ENCODE measurements at regions not wholly inside any gene's neighbourhood (a gene's known extent, or its start where the extent isn't known, plus 50 kb on each side); places are given as distances from the start of the nearest gene placed in this dataset.

GRCh38 chr14:104311358-104311757 is 173.0 kb downstream of the KIF26A start:
- H3K27me3 Mint-ChIP-seq (ENCODE audit: unreplicated experiment): no peaks in the 10 kb centered on the region
- no peak for DNase-seq (ENCODE audit: low spot score)
- H3K4me1 Mint-ChIP-seq (ENCODE audit: unreplicated experiment): no peaks in the 10 kb centered on the region
- H3K27ac Mint-ChIP-seq (ENCODE audit: unreplicated experiment): no peak overlapping the region
- H3K4me3 Mint-ChIP-seq (ENCODE audit: unreplicated experiment): no peak overlapping the region
- no peak for TF ChIP-seq CTCF (IDR thresholded peaks at IDR 0.05; ENCODE audit: unreplicated experiment)
- H3K9me3 Mint-ChIP-seq (ENCODE audit: unreplicated experiment): no peaks in the 10 kb centered on the region
- no peaks in the 10 kb centered on the region for H3K36me3 Mint-ChIP-seq (ENCODE audit: low read depth, unreplicated experiment)

- H3K27me3 Mint-ChIP-seq (ENCODE audit: unreplicated experiment): peaks cover 2% of the 10 kb centered on the region
- no peak for DNase-seq (ENCODE audit: low spot score)
- no peak for TF ChIP-seq CTCF (IDR thresholded peaks at IDR 0.05; ENCODE audit: unreplicated experiment)
- no peaks in the 10 kb centered on the region for H3K4me1 Mint-ChIP-seq (ENCODE audit: unreplicated experiment)
- no peaks in the 10 kb centered on the region for H3K9me3 Mint-ChIP-seq (ENCODE audit: unreplicated experiment)
- no peak overlapping the region for H3K4me3 Mint-ChIP-seq (ENCODE audit: unreplicated experiment)
- no peak overlapping the region for H3K27ac Mint-ChIP-seq (ENCODE audit: unreplicated experiment)
- H3K36me3 Mint-ChIP-seq (ENCODE audit: low read depth, unreplicated experiment): no peaks in the 10 kb centered on the region
Observed at GRCh38 chr14:104313674-104314073, 175.3 kb downstream of the KIF26A start.

GRCh38 chr14:104314251-104314941 is 176.0 kb downstream of the KIF26A start:
- no peak for DNase-seq (ENCODE audit: low spot score)
- no peaks in the 10 kb centered on the region for H3K9me3 Mint-ChIP-seq (ENCODE audit: unreplicated experiment)
- no peaks in the 10 kb centered on the region for H3K36me3 Mint-ChIP-seq (ENCODE audit: low read depth, unreplicated experiment)
- H3K27me3 Mint-ChIP-seq (ENCODE audit: unreplicated experiment): peaks cover 2% of the 10 kb centered on the region
- H3K27ac Mint-ChIP-seq (ENCODE audit: unreplicated experiment): no peak overlapping the region
- TF ChIP-seq CTCF (IDR thresholded peaks at IDR 0.05; ENCODE audit: unreplicated experiment): no peak
- H3K4me1 Mint-ChIP-seq (ENCODE audit: unreplicated experiment): no peaks in the 10 kb centered on the region
- no peak overlapping the region for H3K4me3 Mint-ChIP-seq (ENCODE audit: unreplicated experiment)

- Mint-ChIP-seq H3K27ac (ENCODE audit: unreplicated experiment) (no peak overlapping the region), H3K36me3 (ENCODE audit: low read depth, unreplicated experiment) (no peaks in the 10 kb centered on the region), H3K9me3 (ENCODE audit: unreplicated experiment) (no peaks in the 10 kb centered on the region), H3K27me3 (ENCODE audit: unreplicated experiment) (peaks cover 2% of the 10 kb centered on the region), H3K4me1 (ENCODE audit: unreplicated experiment) (no peaks in the 10 kb centered on the region), H3K4me3 (ENCODE audit: unreplicated experiment) (no peak overlapping the region)
- no peak for DNase-seq (ENCODE audit: low spot score)
- TF ChIP-seq CTCF (IDR thresholded peaks at IDR 0.05; ENCODE audit: unreplicated experiment): no peak
Observed at GRCh38 chr14:104315169-104315568, 176.8 kb downstream of the KIF26A start.

- no peak for TF ChIP-seq CTCF (IDR thresholded peaks at IDR 0.05; ENCODE audit: unreplicated experiment)
- DNase-seq (ENCODE audit: low spot score): peak; percentile 2
- Mint-ChIP-seq H3K27me3 (ENCODE audit: unreplicated experiment) (peaks cover 2% of the 10 kb centered on the region), H3K4me1 (ENCODE audit: unreplicated experiment) (no peaks in the 10 kb centered on the region), H3K36me3 (ENCODE audit: low read depth, unreplicated experiment) (no peaks in the 10 kb centered on the region), H3K27ac (ENCODE audit: unreplicated experiment) (no peak overlapping the region), H3K9me3 (ENCODE audit: unreplicated experiment) (no peaks in the 10 kb centered on the region), H3K4me3 (ENCODE audit: unreplicated experiment) (no peak overlapping the region)
Observed at GRCh38 chr14:104315625-104316024, 177.2 kb downstream of the KIF26A start.

Measured in endothelial cell (in vitro differentiated cells).